Right lobe of liver (tissue), 4 donors: ENCODE measurements at regions not wholly inside any gene's neighbourhood (a gene's known extent, or its start where the extent isn't known, plus 50 kb on each side); places are given as distances from the start of the nearest gene placed in this dataset.

Source experiments
- CTCF ChIP-seq, 4 donors: fragments of 200-600 bp in 3 of 4; fragments of 450-650 bp in 1 of 4; IDR thresholded peaks; one replicate each; pipeline versions ENCODE4 v1.5.1 to v1.8.0; 2016 to 2022; ENCODE audit warnings: antibody characterized with exemption in 4 of 4, mild to moderate bottlenecking in 2 of 4
- POLR2A ChIP-seq: fragments of 450-650 bp; IDR thresholded peaks from one replicate; pipeline ENCODE4 v1.6.1; 2017; ENCODE audit warnings: antibody characterized with exemption, mild to moderate bottlenecking
- donor health status: DM: no; HTN: no; CAD: no.
- donor health status: DM: no; HTN: no; CAD: no.
- donor health status: DM: no; HTN: yes; CAD: no.

DNA sequence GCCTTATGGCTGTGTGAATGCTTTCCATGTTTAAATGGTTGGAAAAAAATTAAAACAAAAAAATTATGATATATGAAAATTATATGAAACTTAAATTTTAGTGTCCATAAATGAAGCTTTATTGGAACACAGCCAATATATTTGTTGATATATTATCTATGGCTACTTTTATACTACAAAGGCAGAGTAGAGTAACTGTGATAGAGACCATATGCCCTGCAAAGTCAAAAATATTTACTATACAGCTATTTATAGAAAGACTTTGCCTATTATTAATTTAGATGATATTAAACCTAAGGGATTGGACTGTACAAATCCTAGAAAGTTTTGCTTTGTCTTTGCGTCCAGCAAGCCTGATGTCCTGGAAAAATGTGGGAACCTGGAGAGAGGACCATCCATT is 518.3 kb upstream of the JAG1 start:
- TF ChIP-seq POLR2A (no peak), CTCF (IDR thresholded peaks at IDR 0.05) (no peak)
